ENCODE measurements at regions not wholly inside any gene's neighbourhood (a gene's known extent, or its start where the extent isn't known, plus 50 kb on each side); places are given as distances from the start of the nearest gene placed in this dataset.
"Not testable (repeated sequence)": the region's sequence is repeated elsewhere in the genome, so short reads cannot be mapped to it uniquely, and the experiment has no call there.

- no peak for DNase-seq (ENCODE audit: low read depth)
Observed at GRCh38 chr14:25551674-25552073, 501.7 kb upstream of the STXBP6 start.

- DNase-seq (ENCODE audit: low read depth) = no peak
Observed at GRCh38 chr14:25546826-25547225, 496.9 kb upstream of the STXBP6 start.

GRCh38 chr14:25537846-25538455 lies 488.0 kb upstream of the STXBP6 start:
- DNase-seq (ENCODE audit: low read depth) = no peak

GRCh38 chr14:25526290-25526689 lies 476.3 kb upstream of the STXBP6 start:
- no peak for DNase-seq (ENCODE audit: low read depth)

- DNase-seq (ENCODE audit: low read depth) = no peak
Observed at GRCh38 chr14:25522926-25523325, 473.0 kb upstream of the STXBP6 start.

DNA sequence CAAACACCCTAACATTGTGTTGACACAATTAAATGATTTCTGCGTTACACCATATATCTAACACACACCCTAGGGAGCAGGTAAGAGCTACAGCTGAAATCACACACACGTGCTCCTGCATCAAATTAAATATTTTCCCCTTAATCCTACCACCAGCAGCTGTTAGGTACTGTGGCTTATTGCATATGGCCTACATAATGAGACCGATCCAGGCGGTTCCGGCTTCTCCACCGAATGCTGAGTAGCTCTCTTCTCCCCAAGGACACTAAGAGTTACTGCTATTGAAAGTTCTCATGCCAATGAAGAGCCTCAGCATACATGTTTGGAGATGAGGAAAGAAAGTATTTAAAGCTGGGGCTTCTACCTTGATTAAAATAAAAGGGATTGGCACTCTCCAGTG lies 472.2 kb upstream of the STXBP6 start:
- no peak for DNase-seq (ENCODE audit: low read depth)

GRCh38 chr14:25521616-25522015 lies 471.7 kb upstream of the STXBP6 start:
- no peak for DNase-seq (ENCODE audit: low read depth)

GRCh38 chr14:25520821-25521220 lies 470.9 kb upstream of the STXBP6 start:
- no peak for DNase-seq (ENCODE audit: low read depth)

GRCh38 chr14:25518364-25518763 lies 468.4 kb upstream of the STXBP6 start:
- DNase-seq (ENCODE audit: low read depth) = no peak

DNA sequence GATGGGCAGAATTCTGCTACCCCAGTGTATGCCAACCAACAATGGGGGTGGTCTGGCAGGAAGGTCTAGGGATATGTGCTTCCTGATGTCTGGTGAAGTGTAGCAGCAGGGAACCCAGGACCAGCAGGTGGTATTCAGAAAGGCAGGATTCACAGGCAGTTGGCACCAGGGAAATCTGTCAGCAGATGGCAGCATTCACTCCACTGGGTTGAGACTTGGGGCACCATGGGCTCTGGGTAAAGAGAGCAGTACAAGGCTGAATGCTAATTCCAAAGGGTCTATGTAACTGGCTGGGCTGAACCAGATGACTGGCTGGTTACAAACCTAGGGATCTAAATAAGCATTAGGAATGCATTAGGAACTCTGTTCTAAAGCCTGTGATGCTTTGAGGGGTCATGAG lies 466.9 kb upstream of the STXBP6 start:
- DNase-seq (ENCODE audit: low read depth) = no peak

- no peak for DNase-seq (ENCODE audit: low read depth)
Observed at GRCh38 chr14:25508845-25509244, 458.9 kb upstream of the STXBP6 start.

DNA sequence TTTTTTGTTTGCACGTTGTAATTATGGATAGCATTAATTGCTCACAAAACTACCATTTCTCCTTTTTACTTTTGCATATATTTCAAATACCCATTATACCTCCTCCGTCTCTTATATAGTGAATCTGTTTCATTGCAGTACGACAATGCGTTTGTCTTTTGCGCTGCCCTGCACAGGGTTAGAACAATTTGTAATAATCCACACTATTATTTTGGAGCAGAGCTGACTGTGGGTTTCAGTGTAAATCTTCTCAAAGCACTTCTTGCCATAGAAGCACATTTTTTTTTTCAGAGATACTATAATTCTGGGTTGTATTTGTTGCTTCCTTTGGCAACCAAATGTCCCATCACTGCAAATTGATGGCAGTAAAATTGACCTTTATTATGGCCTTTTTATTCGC lies 451.8 kb upstream of the STXBP6 start:
- no peak for DNase-seq (ENCODE audit: low read depth)

DNA sequence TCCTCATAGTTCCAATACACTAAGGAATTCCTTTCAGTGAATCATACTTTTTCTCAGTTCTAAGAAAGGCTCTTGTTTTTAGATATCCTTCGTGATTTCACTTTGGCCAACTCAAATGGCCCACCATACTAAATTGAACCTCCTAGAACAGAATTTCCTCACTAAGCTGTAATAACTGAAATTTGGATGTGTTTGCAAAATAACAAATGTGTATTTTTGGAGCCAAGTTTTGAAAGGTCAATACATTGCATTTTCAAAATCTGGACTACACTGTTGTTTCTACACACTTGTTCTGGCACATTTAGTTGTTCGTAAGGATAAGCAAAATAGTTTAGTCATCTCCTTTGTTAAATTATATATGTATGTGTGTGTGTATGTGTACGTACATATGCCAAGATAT lies 439.0 kb upstream of the STXBP6 start:
- no peak for DNase-seq (ENCODE audit: low read depth)

GRCh38 chr14:25485381-25485780 lies 435.4 kb upstream of the STXBP6 start:
- DNase-seq (ENCODE audit: low read depth) = no peak

DNA sequence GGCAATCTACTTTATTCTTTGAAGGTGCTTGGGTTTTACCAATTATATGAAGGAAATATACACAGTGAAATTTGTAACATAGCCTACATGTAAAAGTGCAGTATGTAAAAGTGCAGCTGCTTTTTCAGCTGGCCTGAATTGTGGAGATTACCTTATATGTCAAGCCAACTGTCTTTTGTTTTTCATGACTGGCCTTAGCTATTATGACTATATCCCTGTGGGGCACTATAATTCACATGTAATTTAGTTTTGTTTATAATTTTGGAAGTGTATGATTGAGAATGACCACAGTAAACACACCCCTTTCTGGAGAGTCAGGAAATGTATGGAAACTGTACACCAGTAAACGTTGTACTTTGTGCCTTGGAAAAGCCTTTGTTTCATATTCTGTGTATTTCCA lies 435.0 kb upstream of the STXBP6 start:
- no peak for DNase-seq (ENCODE audit: low read depth)

GRCh38 chr14:25484235-25484634 lies 434.3 kb upstream of the STXBP6 start:
- no peak for DNase-seq (ENCODE audit: low read depth)

- no peak for DNase-seq (ENCODE audit: low read depth)
Observed at GRCh38 chr14:25477316-25478098, 427.6 kb upstream of the STXBP6 start.

DNA sequence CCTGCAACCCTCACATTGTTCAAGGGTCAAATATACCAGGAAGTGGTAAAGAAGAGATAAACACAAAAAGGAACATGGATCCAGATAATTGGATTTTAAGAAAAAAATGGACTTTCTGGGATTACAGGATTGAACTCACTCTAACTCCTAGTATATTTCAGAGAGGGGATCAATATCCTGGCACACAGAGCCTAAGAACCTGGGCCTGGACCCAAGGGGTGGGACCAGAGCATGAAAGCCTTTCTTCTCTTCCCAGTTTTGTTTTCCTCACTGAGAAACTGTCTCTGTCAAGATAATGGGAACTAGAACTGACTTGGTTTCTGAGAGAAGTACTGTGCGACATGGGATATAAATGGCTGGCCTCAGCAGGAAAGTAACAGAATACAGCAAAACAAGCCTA lies 422.8 kb upstream of the STXBP6 start:
- DNase-seq (ENCODE audit: low read depth) = no peak

DNA sequence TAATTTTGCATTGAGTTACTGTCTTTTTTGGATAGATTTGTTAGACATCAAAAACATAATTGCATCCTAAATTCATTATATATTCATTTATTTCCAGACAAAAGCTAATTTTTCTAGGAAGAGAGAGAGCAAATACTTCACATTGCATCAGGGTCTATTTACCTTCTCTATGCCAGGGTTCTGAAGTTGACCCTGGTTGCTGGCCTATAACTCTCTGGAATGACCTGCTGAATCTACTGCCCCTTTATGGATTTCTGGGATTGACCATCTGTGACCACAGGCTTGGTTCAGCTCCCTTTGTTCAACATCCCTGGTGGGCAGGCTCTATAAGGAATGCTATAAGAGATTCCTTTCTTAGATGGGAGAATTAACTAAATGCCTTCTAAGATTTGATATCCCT lies 414.8 kb upstream of the STXBP6 start:
- DNase-seq (ENCODE audit: low read depth) = no peak

DNA sequence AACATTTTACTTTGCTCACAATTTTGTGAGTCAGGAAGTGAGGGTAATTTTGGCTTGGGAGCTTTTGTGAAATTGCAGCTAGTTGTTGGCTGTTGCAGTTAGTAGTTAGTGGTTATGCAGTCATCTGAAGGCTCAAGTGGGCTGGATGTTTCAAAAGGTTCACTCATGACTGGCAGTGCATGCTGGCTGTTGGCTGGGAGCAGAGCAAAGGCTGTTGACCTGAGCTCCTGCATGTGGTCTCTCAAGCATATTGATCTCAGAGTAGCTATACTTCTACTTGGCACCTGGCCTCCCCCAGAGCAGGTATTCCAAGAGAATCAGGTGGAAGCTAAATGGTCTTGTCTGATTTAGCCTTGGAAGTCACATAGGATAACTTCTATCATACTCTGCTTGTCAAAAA lies 414.1 kb upstream of the STXBP6 start:
- no peak for DNase-seq (ENCODE audit: low read depth)

- DNase-seq (ENCODE audit: low read depth) = no peak
Observed at GRCh38 chr14:25463480-25463879, 413.5 kb upstream of the STXBP6 start.

- DNase-seq (ENCODE audit: low read depth) = no peak
Observed at GRCh38 chr14:25461780-25462179, 411.8 kb upstream of the STXBP6 start.

GRCh38 chr14:25444381-25444780 lies 394.4 kb upstream of the STXBP6 start:
- no peak for DNase-seq (ENCODE audit: low read depth)

DNA sequence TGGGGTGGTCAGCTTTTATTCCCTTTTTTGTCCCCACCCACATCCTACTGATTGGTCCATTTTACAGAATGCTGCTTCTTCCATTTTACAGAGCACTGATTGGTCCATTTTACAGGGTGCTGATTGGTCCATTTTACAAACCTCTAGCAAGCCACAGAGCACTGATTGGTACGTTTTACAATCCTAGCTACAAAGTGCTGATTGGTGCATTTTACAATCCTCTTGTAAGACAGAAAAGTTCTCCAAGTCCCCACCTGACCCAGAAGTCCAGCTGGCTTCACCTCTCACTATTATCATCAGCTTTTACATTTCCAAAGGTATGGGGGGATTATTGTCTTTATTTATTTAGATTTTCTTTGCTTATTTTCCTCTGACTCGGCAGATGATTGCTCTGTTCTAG lies 390.4 kb upstream of the STXBP6 start:
- not testable (repeated sequence) for DNase-seq (ENCODE audit: low read depth)

Data from stimulated activated CD4-positive, alpha-beta T cell treated with anti-CD3 and anti-CD28 coated beads, Interleukin-2, amount 100 ng/mL, for 4 hours (primary cell).